Breast epithelium (tissue), 4 donors: ENCODE measurements at regions not wholly inside any gene's neighbourhood (a gene's known extent, or its start where the extent isn't known, plus 50 kb on each side); places are given as distances from the start of the nearest gene placed in this dataset.

Experiments
- DNase-seq, 2 donors: peaks; one replicate each; pipeline ENCODE4 v3.0.0-alpha.2; 2019; ENCODE audit warnings: low spot score in 2 of 2
- H3K27ac ChIP-seq, 2 donors: fragments of 200-600 bp; sonication (generic) in 1 of 2; one replicate each; pipeline ENCODE4 v1.5.1; 2016 to 2019; ENCODE audit warnings: mild to moderate bottlenecking in 1 of 2
- H3K27me3 ChIP-seq, 2 donors: fragments of 200-600 bp; sonication (generic) in 1 of 2; one replicate each; pipeline versions ENCODE4 v1.5.1 to v1.6.0; 2017 to 2019; ENCODE audit warnings: control low read depth in 1 of 2, mild to moderate bottlenecking in 1 of 2
- H3K36me3 ChIP-seq: fragments of 200-600 bp; one replicate; pipeline ENCODE4 v1.5.1; 2019
- H3K4me1 ChIP-seq, 2 donors: fragments of 200-600 bp; sonication (generic); one replicate each; pipeline ENCODE4 v1.5.1; 2016 to 2019; ENCODE audit warnings: control low read depth in 1 of 2
- H3K4me3 ChIP-seq, 3 donors: fragments of 200-600 bp; sonication (generic); 1 replicate in 2 of 3; 2 replicates in 1 of 3; pipeline ENCODE4 v1.5.1; 2016 to 2019; ENCODE audit warnings: mild to moderate bottlenecking in 3 of 3, moderate library complexity in 2 of 3
- H3K9me3 ChIP-seq, 2 donors: fragments of 200-600 bp; sonication (generic) in 1 of 2; one replicate each; pipeline ENCODE4 v1.5.1; 2016 to 2019; ENCODE audit warnings: control low read depth in 1 of 2
- POLR2A ChIP-seq: fragments of 450-650 bp; IDR thresholded peaks from one replicate; pipeline ENCODE4 v1.6.1; 2016; ENCODE audit warnings: antibody characterized with exemption, mild to moderate bottlenecking, moderate library complexity
- POLR2AphosphoS5 ChIP-seq, 3 donors: sonication (generic); formaldehyde crosslinking; IDR thresholded peaks; one replicate each; pipeline ENCODE4 v1.6.1; 2017; ENCODE audit warnings: antibody characterized with exemption in 3 of 3
- intact Hi-C: fragments of 100-400 bp; cut with DNase I; formaldehyde crosslinking; loops from one replicate; pipeline ENCODE4 v1.15.1; 2023; ENCODE audit warnings: low total_unique reads
- TF ChIP-seq, protein P1 (sequence below), 3 donors: fragments of 450-650 bp; IDR thresholded peaks; one replicate each; pipeline ENCODE4 v1.5.1; 2016 to 2017; ENCODE audit warnings: antibody characterized with exemption in 3 of 3, mild to moderate bottlenecking in 3 of 3, moderate library complexity in 3 of 3

DNA sequence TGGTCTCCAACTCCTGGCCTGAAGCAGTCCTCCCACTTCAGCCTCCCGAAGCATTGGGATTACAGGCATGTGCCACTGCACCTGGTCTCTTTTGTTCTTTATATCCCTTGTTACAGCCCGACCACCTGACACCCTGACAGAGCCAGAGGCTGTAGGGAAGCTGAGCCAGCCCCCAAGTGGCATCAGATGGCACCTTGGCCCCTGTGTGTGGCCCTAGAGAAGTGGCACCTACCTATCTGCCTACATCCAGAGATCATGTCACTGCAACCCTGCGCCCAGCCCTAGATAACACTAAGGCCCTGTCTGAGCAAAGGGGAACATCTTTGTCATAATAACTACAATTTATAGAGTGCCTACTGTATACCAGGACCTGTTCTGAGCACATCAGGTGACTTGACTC lies 235.0 kb downstream of the AACS start:
- intact Hi-C loops, result no loop called here
- Histone ChIP-seq H3K9me3 (peaks cover 0 to 6% of the 10 kb centered on the region in 2 donors), H3K36me3 (no peaks in the 10 kb centered on the region), H3K4me1 (no peaks in the 10 kb centered on the region), H3K4me3 (no peak overlapping the region), H3K27me3 (peaks cover 0 to 10% of the 10 kb centered on the region in 2 donors), H3K27ac (no peak overlapping the region)
- DNase-seq, result no peak
- TF ChIP-seq, protein P1, sequence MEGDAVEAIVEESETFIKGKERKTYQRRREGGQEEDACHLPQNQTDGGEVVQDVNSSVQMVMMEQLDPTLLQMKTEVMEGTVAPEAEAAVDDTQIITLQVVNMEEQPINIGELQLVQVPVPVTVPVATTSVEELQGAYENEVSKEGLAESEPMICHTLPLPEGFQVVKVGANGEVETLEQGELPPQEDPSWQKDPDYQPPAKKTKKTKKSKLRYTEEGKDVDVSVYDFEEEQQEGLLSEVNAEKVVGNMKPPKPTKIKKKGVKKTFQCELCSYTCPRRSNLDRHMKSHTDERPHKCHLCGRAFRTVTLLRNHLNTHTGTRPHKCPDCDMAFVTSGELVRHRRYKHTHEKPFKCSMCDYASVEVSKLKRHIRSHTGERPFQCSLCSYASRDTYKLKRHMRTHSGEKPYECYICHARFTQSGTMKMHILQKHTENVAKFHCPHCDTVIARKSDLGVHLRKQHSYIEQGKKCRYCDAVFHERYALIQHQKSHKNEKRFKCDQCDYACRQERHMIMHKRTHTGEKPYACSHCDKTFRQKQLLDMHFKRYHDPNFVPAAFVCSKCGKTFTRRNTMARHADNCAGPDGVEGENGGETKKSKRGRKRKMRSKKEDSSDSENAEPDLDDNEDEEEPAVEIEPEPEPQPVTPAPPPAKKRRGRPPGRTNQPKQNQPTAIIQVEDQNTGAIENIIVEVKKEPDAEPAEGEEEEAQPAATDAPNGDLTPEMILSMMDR (IDR thresholded peaks at IDR 0.05), result no peak
- TF ChIP-seq POLR2AphosphoS5 (IDR thresholded peaks at IDR 0.05) (no peak), POLR2A (no peak)

DNA sequence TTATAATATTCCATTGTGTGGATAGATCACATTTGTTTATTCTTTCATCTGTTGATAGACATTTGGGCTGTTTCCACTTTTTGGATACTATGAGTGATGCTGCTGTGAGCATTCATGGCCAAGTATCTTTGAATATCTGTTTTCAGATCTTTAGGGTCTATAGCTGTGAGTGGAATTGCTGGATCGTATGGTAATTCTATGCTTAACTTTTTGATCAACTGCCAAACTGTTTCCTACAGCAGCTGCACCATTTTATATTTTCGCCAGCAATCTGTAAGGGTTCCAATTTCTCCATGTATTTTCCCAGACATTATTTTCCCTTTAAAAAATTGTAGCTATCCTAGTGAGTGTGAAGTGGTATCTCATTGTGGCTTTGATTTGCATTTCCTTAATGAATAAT lies 238.1 kb downstream of the AACS start:
- TF ChIP-seq POLR2AphosphoS5 (IDR thresholded peaks at IDR 0.05) (no peak), POLR2A (no peak)
- TF ChIP-seq, protein P1 (IDR thresholded peaks at IDR 0.05), result no peak
- no peak overlapping the region for H3K4me3 ChIP-seq
- DNase-seq, result no peak
- peaks cover 0 to 4% of the 10 kb centered on the region in 2 donors for H3K27me3 ChIP-seq
- H3K36me3 ChIP-seq, result no peaks in the 10 kb centered on the region
- no peaks in the 10 kb centered on the region for H3K4me1 ChIP-seq
- peaks cover 0 to 6% of the 10 kb centered on the region in 2 donors for H3K9me3 ChIP-seq
- no peak overlapping the region for H3K27ac ChIP-seq
- intact Hi-C loops, result no loop called here

DNA sequence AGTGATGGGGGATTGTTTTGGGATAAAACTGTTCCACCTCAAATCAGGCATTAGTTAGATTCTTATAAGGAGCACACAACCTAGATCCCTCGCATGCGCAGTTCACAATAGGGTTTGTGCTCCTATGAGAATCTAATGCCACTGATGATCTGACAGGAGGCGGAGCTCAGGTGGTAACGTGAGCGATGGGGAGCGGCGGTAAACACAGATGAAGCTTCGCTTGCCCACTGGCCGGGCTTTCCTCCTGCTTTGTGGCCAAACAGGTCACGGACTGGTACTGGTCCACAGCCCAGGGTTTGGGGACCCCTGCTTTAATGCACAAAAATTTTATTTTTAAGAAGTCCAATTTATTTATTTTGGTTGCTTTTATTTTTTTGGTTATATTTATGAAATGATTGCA lies 238.8 kb downstream of the AACS start:
- Histone ChIP-seq H3K27ac (no peak overlapping the region), H3K36me3 (no peaks in the 10 kb centered on the region), H3K9me3 (peaks cover 0 to 6% of the 10 kb centered on the region in 2 donors), H3K4me1 (no peaks in the 10 kb centered on the region), H3K4me3 (no peak overlapping the region), H3K27me3 (peaks cover 0 to 4% of the 10 kb centered on the region in 2 donors)
- DNase-seq, result no peak
- intact Hi-C loops, result no loop called here
- TF ChIP-seq POLR2A, result no peak

DNA sequence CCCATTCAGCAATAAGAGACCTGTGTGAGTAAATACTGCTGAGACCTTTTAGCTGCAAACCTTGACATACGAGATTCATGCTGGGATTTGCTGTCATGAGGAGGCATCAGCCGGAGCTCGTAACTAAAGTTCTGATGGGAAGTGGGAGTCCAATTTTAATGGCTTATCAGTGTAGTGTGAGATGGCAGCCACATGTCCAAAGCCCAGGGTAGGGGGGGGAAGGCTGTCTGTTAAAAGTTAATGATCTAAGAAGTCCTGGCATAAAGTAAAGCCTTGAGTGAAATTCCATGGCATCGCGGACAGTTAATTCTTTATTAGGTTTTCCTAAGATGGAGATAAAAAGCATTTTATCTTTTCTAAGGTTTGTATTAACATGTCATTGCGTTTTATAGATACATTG lies 240.0 kb downstream of the AACS start:
- DNase-seq, result no peak
- H3K36me3 ChIP-seq, result no peaks in the 10 kb centered on the region
- H3K4me1 ChIP-seq, result no peaks in the 10 kb centered on the region
- H3K27me3 ChIP-seq, result no peaks in the 10 kb centered on the region
- no peak overlapping the region for H3K4me3 ChIP-seq
- H3K27ac ChIP-seq, result no peak overlapping the region
- TF ChIP-seq POLR2A (no peak), POLR2AphosphoS5 (IDR thresholded peaks at IDR 0.05) (no peak)
- TF ChIP-seq, protein P1 (IDR thresholded peaks at IDR 0.05), result no peak
- H3K9me3 ChIP-seq, result peaks cover 0 to 6% of the 10 kb centered on the region in 2 donors
- intact Hi-C loops, result loop anchor here (1.0 kb wide), 1 partner anchor 8 kb away; no protein-coding TSS in a partner anchor

DNA sequence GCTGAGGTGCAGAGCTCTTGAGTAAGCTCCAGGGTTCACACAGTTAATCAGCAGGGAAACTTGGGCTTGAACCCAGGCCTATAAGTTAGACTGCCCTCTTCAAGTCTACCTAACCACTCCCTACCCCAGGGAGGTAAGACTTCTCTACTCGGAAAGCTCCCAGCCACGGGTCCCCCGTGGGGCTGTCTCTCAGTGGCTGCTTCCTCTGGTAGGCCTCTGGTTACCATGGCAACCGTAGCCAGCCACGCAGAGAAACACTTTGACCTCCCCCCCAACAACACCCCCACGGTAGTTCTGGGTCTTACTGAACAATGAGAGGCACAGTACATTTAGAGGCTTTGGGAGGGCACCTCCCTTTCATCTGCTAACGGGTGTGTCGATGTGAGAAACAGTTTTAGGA lies 245.2 kb downstream of the AACS start:
- Histone ChIP-seq H3K36me3 (no peaks in the 10 kb centered on the region), H3K27ac (no peak overlapping the region), H3K4me1 (no peaks in the 10 kb centered on the region), H3K9me3 (no peaks in the 10 kb centered on the region), H3K27me3 (peaks cover 0 to 17% of the 10 kb centered on the region in 2 donors), H3K4me3 (no peak overlapping the region)
- no peak for DNase-seq
- TF ChIP-seq POLR2A (no peak), POLR2AphosphoS5 (IDR thresholded peaks at IDR 0.05) (no peak)
- TF ChIP-seq, protein P1 (IDR thresholded peaks at IDR 0.05), result no peak
- intact Hi-C loops, result no loop called here

DNA sequence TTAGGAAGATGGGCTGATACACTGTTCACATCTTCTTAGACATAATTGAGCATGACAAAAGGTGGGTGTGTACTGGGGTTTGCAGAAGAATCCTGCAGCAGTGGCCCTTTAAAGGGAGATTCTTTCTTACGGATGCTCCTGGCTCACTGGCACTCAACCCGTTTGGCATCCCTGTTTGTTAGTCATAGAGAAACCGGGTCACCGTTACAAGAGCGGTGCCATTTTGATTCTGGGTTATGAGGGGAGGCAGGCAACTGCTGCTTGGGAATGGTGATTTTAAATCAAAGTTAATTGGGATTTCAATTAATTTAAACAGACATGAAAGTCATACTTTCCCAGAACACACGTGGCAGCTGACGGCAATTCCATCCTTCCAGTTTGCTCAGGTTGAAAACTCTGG lies 245.8 kb downstream of the AACS start:
- Histone ChIP-seq H3K4me3 (no peak overlapping the region), H3K36me3 (no peaks in the 10 kb centered on the region), H3K9me3 (no peaks in the 10 kb centered on the region), H3K27ac (no peak overlapping the region), H3K4me1 (no peaks in the 10 kb centered on the region), H3K27me3 (peaks cover 0 to 23% of the 10 kb centered on the region in 2 donors)
- DNase-seq, result no peak
- TF ChIP-seq POLR2AphosphoS5 (IDR thresholded peaks at IDR 0.05), result no peak
- TF ChIP-seq, protein P1 (IDR thresholded peaks at IDR 0.05), result no peak
- no peak for TF ChIP-seq POLR2A
- intact Hi-C loops, result no loop called here
